GM10266 (cell line): ENCODE measurements at regions not wholly inside any gene's neighbourhood (a gene's known extent, or its start where the extent isn't known, plus 50 kb on each side); places are given as distances from the start of the nearest gene placed in this dataset.

ENCODE experiments used
- DNase-seq: peaks from one replicate; pipeline ENCODE4 v3.0.0; 2012; ENCODE audit errors: extremely low spot score
- CTCF ChIP-seq: IDR thresholded peaks from 2 replicates; pipeline ENCODE4 v1.5.1; 2012; ENCODE audit warnings: mild to moderate bottlenecking, low read depth; ENCODE audit not compliant: control insufficient read depth, insufficient read depth; ENCODE audit errors: missing control alignments

GRCh38 chr12:5307065-5307464 lies 124.8 kb upstream of the NTF3 start:
- no peak for TF ChIP-seq CTCF
- no peak for DNase-seq

DNA sequence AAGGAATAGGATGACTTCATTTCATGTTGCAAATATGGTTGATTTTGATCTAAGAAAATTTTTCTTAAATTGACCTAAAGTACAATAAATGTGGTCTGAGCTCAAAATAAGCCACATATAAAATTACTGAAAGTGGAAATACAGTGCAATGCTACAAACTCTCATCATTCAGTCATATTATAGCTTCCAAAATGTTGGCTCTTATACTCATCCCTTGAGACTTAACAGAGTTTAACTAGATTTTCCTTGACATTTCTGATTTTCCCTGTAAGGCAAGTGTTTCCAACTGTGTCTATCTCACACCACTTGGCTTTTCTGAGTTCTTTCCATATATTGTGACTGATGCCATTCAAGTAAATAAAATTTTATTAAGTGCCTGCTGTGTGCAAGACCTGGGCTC lies 123.7 kb upstream of the NTF3 start:
- DNase-seq, result no peak
- no peak for TF ChIP-seq CTCF

- no peak for DNase-seq
- TF ChIP-seq CTCF, result no peak
Measured at GRCh38 chr12:5308996-5309395, 122.9 kb upstream of the NTF3 start.

GRCh38 chr12:5309654-5310053 lies 122.3 kb upstream of the NTF3 start:
- no peak for TF ChIP-seq CTCF
- DNase-seq, result no peak

DNA sequence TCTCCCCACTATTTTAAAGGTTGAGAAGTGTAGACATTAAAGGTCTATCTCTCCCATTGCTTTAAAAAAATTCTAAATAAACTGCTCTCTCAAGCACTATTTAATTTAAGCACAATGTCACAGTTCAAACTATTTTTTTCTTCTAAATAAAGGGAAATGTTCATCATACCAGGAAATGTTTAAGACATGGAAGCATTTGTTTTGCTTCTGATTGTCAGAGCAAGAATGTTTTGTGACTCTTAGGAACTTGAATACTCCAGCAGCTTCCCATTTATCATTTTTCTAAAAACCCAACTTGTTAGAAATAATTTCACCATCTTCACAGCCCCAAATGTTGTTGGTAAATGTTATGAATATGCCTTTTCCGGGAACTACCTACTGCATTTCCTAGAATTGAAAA lies 121.8 kb upstream of the NTF3 start:
- no peak for DNase-seq
- no peak for TF ChIP-seq CTCF

- no peak for DNase-seq
Measured at GRCh38 chr12:5317556-5317955, 114.4 kb upstream of the NTF3 start.

GRCh38 chr12:5318874-5319273 lies 113.0 kb upstream of the NTF3 start:
- no peak for TF ChIP-seq CTCF
- DNase-seq, result no peak

More at GRCh38 chr12:5317556-5317955, 114.4 kb upstream of the NTF3 start:
- TF ChIP-seq CTCF, result no peak
